Osteoblast (primary cell): ENCODE measurements at regions not wholly inside any gene's neighbourhood (a gene's known extent, or its start where the extent isn't known, plus 50 kb on each side); places are given as distances from the start of the nearest gene placed in this dataset.

ENCODE experiments used
- DNase-seq: peaks from one replicate; pipeline ENCODE4 v3.0.0; 2011; ENCODE audit warnings: low spot score, mixed read lengths; ENCODE audit not compliant: insufficient read length; ENCODE audit errors: missing footprints
- H2AFZ ChIP-seq: 2 replicates; pipeline ENCODE4 v1.6.0; 2011; ENCODE audit warnings: mild to moderate bottlenecking, low read length
- H3K27ac ChIP-seq: 2 replicates; pipeline ENCODE4 v1.5.1; 2011; ENCODE audit warnings: mild to moderate bottlenecking, low read depth, low read length, moderate library complexity
- H3K27me3 ChIP-seq: 2 replicates; pipeline ENCODE4 v1.6.0; 2012; ENCODE audit warnings: mild to moderate bottlenecking, control low read depth, inconsistent platforms, low read length, moderate library complexity; ENCODE audit not compliant: insufficient read depth
- H3K36me3 ChIP-seq: 2 replicates; pipeline ENCODE4 v1.5.1; 2011; ENCODE audit warnings: mild to moderate bottlenecking, low read length, control low read depth, moderate library complexity; ENCODE audit not compliant: insufficient read depth
- H3K4me1 ChIP-seq: 2 replicates; pipeline ENCODE4 v1.5.1; 2011; ENCODE audit warnings: mild to moderate bottlenecking, low read length, control low read depth, moderate library complexity; ENCODE audit not compliant: insufficient read depth
- H3K4me2 ChIP-seq: 2 replicates; pipeline ENCODE4 v1.6.0; 2011; ENCODE audit warnings: mild to moderate bottlenecking, low read length; ENCODE audit not compliant: insufficient read depth
- H3K4me3 ChIP-seq: fragments of 200-600 bp; sonication (generic); 3 replicates; pipeline ENCODE4 v1.5.1; 2012; ENCODE audit warnings: mild to moderate bottlenecking, low read length, inconsistent platforms; ENCODE audit not compliant: insufficient read depth
- H3K79me2 ChIP-seq: 2 replicates; pipeline ENCODE4 v1.6.0; 2012; ENCODE audit warnings: mild to moderate bottlenecking, low read length, control low read depth, inconsistent platforms; ENCODE audit not compliant: insufficient read depth
- H3K9me3 ChIP-seq: 2 replicates; pipeline ENCODE4 v1.5.1; 2011; ENCODE audit warnings: low read depth, low read length, control low read depth
- H4K20me1 ChIP-seq: 2 replicates; pipeline ENCODE4 v1.6.0; 2012; ENCODE audit warnings: mild to moderate bottlenecking, low read length, control low read depth; ENCODE audit not compliant: insufficient read depth
- CTCF ChIP-seq: IDR thresholded peaks from 2 replicates; pipeline ENCODE4 v1.5.1; 2011; ENCODE audit warnings: mild to moderate bottlenecking, low read depth, low read length, moderate library complexity; ENCODE audit errors: extremely low read depth

- no peaks in the 10 kb centered on the region for H3K36me3 ChIP-seq
- DNase-seq: no peak
- no peak overlapping the region for H2AFZ ChIP-seq
- no peak overlapping the region for H3K27ac ChIP-seq
- no peaks in the 10 kb centered on the region for H3K79me2 ChIP-seq
- peaks cover 2% of the 10 kb centered on the region for H3K27me3 ChIP-seq
- H3K9me3 ChIP-seq: no peaks in the 10 kb centered on the region
- H3K4me1 ChIP-seq: no peaks in the 10 kb centered on the region
- no peak overlapping the region for H3K4me2 ChIP-seq
- H4K20me1 ChIP-seq: no peaks in the 10 kb centered on the region
- H3K4me3 ChIP-seq: no peak overlapping the region
- no peak for TF ChIP-seq CTCF
Measured at GRCh38 chr6:105545228-105545920, 142.5 kb upstream of the PREP start.

- H4K20me1 ChIP-seq: no peaks in the 10 kb centered on the region
- no peak for TF ChIP-seq CTCF
- no peaks in the 10 kb centered on the region for H3K27me3 ChIP-seq
- no peaks in the 10 kb centered on the region for H3K4me1 ChIP-seq
- no peaks in the 10 kb centered on the region for H3K36me3 ChIP-seq
- H2AFZ ChIP-seq: no peak overlapping the region
- no peaks in the 10 kb centered on the region for H3K9me3 ChIP-seq
- no peak overlapping the region for H3K4me2 ChIP-seq
- H3K4me3 ChIP-seq: no peak overlapping the region
- no peak for DNase-seq
- H3K27ac ChIP-seq: no peak overlapping the region
- H3K79me2 ChIP-seq: no peaks in the 10 kb centered on the region
Measured at GRCh38 chr6:105539911-105540310, 137.0 kb upstream of the PREP start.

GRCh38 chr6:105537981-105538578 is 135.2 kb upstream of the PREP start:
- DNase-seq: no peak
- no peaks in the 10 kb centered on the region for H3K36me3 ChIP-seq

More at GRCh38 chr6:105537981-105538578, 135.2 kb upstream of the PREP start:
- no peak for TF ChIP-seq CTCF
- Histone ChIP-seq H3K79me2 (no peaks in the 10 kb centered on the region), H2AFZ (no peak overlapping the region), H3K27ac (no peak overlapping the region), H3K27me3 (no peaks in the 10 kb centered on the region), H3K4me1 (no peaks in the 10 kb centered on the region), H3K4me3 (no peak overlapping the region), H3K4me2 (no peak overlapping the region), H3K9me3 (no peaks in the 10 kb centered on the region), H4K20me1 (no peaks in the 10 kb centered on the region)
